Activated CD8-positive, alpha-beta T cell treated with anti-CD3 and anti-CD28 coated beads for 36 hours (primary cell): ENCODE measurements at regions not wholly inside any gene's neighbourhood (a gene's known extent, or its start where the extent isn't known, plus 50 kb on each side); places are given as distances from the start of the nearest gene placed in this dataset.

Experiments
- ATAC-seq: fragments of 200-7000 bp; cut with Tn5 transposase; one replicate; pipeline ENCODE4 v1.10.0; 2021; ENCODE audit warnings: mild to moderate bottlenecking, moderate library complexity
- CTCF ChIA-PET: fragments of 350-600 bp; sonication (Branson Sonifier 250); formaldehyde crosslinking; loops from one replicate; lab custom pipeline; 2021; ENCODE audit warnings: antibody characterized with exemption; lab: Charles Lee
- POLR2A ChIA-PET: fragments of 350-600 bp; sonication (Branson Sonifier 250); formaldehyde crosslinking; loops from one replicate; lab custom pipeline; 2021; ENCODE audit warnings: antibody characterized with exemption; lab: Charles Lee
- DNase-seq: peaks from one replicate; pipeline ENCODE4 v3.0.0-alpha.2; 2020
- H3K27ac Mint-ChIP-seq: one replicate; pipeline ENCODE4 v1.8.0; 2021; ENCODE audit warnings: mild to moderate bottlenecking, mixed read lengths
- H3K27me3 Mint-ChIP-seq: one replicate; pipeline ENCODE4 v1.8.0; 2021; ENCODE audit warnings: mixed read lengths
- H3K36me3 Mint-ChIP-seq: one replicate; pipeline ENCODE4 v1.8.0; 2021; ENCODE audit warnings: low read depth, mixed read lengths
- H3K4me1 Mint-ChIP-seq: one replicate; pipeline ENCODE4 v1.8.0; 2021; ENCODE audit warnings: low read depth, mixed read lengths
- H3K4me3 Mint-ChIP-seq: one replicate; pipeline ENCODE4 v1.8.0; 2021; ENCODE audit warnings: mild to moderate bottlenecking, moderate library complexity, mixed read lengths
- H3K9me3 Mint-ChIP-seq: one replicate; pipeline ENCODE4 v1.8.0; 2021; ENCODE audit warnings: mixed read lengths
- CTCF ChIP-seq: fragments of 200-600 bp; IDR thresholded peaks from one replicate; pipeline ENCODE4 v1.8.0; 2022; ENCODE audit warnings: antibody characterized with exemption, mild to moderate bottlenecking
- intact Hi-C: fragments of 100-400 bp; cut with micrococcal nuclease; formaldehyde crosslinking; loops from one replicate; pipeline ENCODE4 v1.10.0; 2022

GRCh38 chr2:128631698-128632500 lies 313.2 kb upstream of the HS6ST1 start:
- no peak for ATAC-seq
- intact Hi-C loops: no loop called here

GRCh38 chr2:128632501-128632800 lies 313.8 kb upstream of the HS6ST1 start:
- no peak for ATAC-seq
- Mint-ChIP-seq H3K9me3 (no peaks in the 10 kb centered on the region), H3K27me3 (no peaks in the 10 kb centered on the region), H3K36me3 (no peaks in the 10 kb centered on the region), H3K27ac (no peak overlapping the region), H3K4me3 (no peak overlapping the region), H3K4me1 (no peaks in the 10 kb centered on the region)
- no peak for DNase-seq
- intact Hi-C loops: no loop called here
- ChIA-PET POLR2A (no interaction called here), CTCF (no interaction called here)
- TF ChIP-seq CTCF: no peak

More at GRCh38 chr2:128631698-128632500, 313.2 kb upstream of the HS6ST1 start:
- H3K4me1 Mint-ChIP-seq: no peaks in the 10 kb centered on the region
- H3K4me3 Mint-ChIP-seq: no peak overlapping the region
- no peaks in the 10 kb centered on the region for H3K27me3 Mint-ChIP-seq
- H3K9me3 Mint-ChIP-seq: no peaks in the 10 kb centered on the region
- no peak for DNase-seq
- CTCF ChIA-PET: no interaction called here
- no peak overlapping the region for H3K27ac Mint-ChIP-seq
- POLR2A ChIA-PET: no interaction called here
- TF ChIP-seq CTCF: no peak
- H3K36me3 Mint-ChIP-seq: no peaks in the 10 kb centered on the region

- no peak overlapping the region for H3K27ac Mint-ChIP-seq
- no peak for TF ChIP-seq CTCF
- intact Hi-C loops: no loop called here
- no peaks in the 10 kb centered on the region for H3K36me3 Mint-ChIP-seq
- no peaks in the 10 kb centered on the region for H3K9me3 Mint-ChIP-seq
- no peak overlapping the region for H3K4me3 Mint-ChIP-seq
- H3K27me3 Mint-ChIP-seq: peaks cover 2% of the 10 kb centered on the region
- no peak for ATAC-seq
- CTCF ChIA-PET: no interaction called here
- H3K4me1 Mint-ChIP-seq: no peaks in the 10 kb centered on the region
- POLR2A ChIA-PET: no interaction called here
- no peak for DNase-seq
Measured at GRCh38 chr2:128633501-128633900, 314.8 kb upstream of the HS6ST1 start.

- DNase-seq: no peak
- H3K27ac Mint-ChIP-seq: no peak overlapping the region
Measured at GRCh38 chr2:128635361-128635900, 316.8 kb upstream of the HS6ST1 start.

More at GRCh38 chr2:128635361-128635900, 316.8 kb upstream of the HS6ST1 start:
- ChIA-PET POLR2A (no interaction called here), CTCF (no interaction called here)
- Mint-ChIP-seq H3K9me3 (no peaks in the 10 kb centered on the region), H3K36me3 (no peaks in the 10 kb centered on the region), H3K4me3 (no peak overlapping the region), H3K27me3 (peaks cover 2% of the 10 kb centered on the region), H3K4me1 (no peaks in the 10 kb centered on the region)
- no peak for ATAC-seq
- no peak for TF ChIP-seq CTCF
- intact Hi-C loops: no loop called here
